IgD-negative memory B cell (primary cell): ENCODE measurements at regions not wholly inside any gene's neighbourhood (a gene's known extent, or its start where the extent isn't known, plus 50 kb on each side); places are given as distances from the start of the nearest gene placed in this dataset.

Experiments
- H3K27ac Mint-ChIP-seq, 3 donors: one replicate each; pipeline ENCODE4 v1.8.0; 2020 to 2022; ENCODE audit warnings: mild to moderate bottlenecking in 3 of 3, mixed read lengths in 3 of 3, moderate library complexity in 1 of 3
- H3K27me3 Mint-ChIP-seq: one replicate; pipeline ENCODE4 v1.8.0; 2021; ENCODE audit warnings: mixed read lengths
- H3K36me3 Mint-ChIP-seq: one replicate; pipeline ENCODE4 v1.8.0; 2020; ENCODE audit warnings: mild to moderate bottlenecking, mixed read lengths
- H3K4me1 Mint-ChIP-seq, 3 donors: one replicate each; pipeline ENCODE4 v1.8.0; 2020 to 2022; ENCODE audit warnings: mixed read lengths in 3 of 3, mild to moderate bottlenecking in 1 of 3
- H3K4me3 Mint-ChIP-seq, 4 donors: one replicate each; pipeline ENCODE4 v1.8.0; 2020 to 2022; ENCODE audit warnings: mild to moderate bottlenecking in 4 of 4, mixed read lengths in 4 of 4, moderate library complexity in 3 of 4
- H3K9me3 Mint-ChIP-seq, 3 donors: one replicate each; pipeline ENCODE4 v1.8.0; 2020 to 2021; ENCODE audit warnings: mixed read lengths in 3 of 3, mild to moderate bottlenecking in 1 of 3

DNA sequence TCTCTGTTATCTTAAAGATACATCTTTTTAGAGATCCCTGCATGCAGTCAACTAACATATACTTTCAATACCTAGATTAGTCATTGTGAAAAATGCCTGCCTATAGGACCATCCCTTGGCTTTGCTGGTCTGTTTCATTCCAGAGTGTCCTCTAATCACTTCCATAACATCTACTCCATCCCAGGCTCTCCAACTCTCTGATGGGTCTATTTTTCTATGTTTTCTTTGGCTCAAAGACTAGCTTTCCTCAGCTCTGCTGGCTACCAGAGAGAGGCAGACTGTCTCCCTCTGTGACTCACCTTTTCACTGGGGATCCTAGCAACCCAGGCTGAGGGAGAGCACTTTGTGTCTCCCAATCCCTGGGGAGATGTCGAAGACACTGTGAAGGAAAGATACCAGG lies 547.7 kb upstream of the MCTP2 start:
- no peak overlapping the region for H3K27ac Mint-ChIP-seq
- H3K36me3 Mint-ChIP-seq = no peaks in the 10 kb centered on the region
- no peaks in the 10 kb centered on the region for H3K4me1 Mint-ChIP-seq
- peaks cover 0 to 32% (median 5%) of the 10 kb centered on the region in 3 donors for H3K9me3 Mint-ChIP-seq
- no peaks in the 10 kb centered on the region for H3K27me3 Mint-ChIP-seq
- no peak overlapping the region for H3K4me3 Mint-ChIP-seq

DNA sequence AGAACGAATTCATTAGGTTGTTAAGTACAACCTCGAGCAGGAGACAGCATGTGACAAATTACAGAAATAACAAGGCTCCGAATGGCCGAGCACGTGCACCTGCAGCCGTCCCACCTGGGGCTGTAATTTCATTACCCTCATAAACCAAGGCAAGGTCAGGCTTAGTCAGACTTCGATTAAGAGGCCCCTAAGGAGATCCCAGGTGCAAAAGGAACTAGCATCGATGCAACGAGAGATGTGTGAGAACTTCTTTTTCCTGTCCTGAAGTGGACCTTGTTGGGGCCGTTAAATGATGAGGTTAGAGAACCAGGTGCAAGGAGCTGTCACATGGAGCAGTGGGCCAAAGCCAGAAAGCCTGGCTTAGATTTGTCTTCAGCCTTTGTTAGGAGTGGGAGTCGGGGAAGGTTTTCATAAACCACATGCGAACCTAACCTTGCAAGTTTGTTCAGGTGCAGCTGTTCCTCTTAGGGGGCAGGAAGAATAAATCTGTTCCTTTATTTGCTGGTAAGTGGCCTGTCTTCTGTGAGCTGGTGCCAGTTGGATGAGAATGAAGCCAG lies 559.9 kb upstream of the MCTP2 start:
- no peaks in the 10 kb centered on the region for H3K27me3 Mint-ChIP-seq
- H3K27ac Mint-ChIP-seq = no peak overlapping the region
- no peaks in the 10 kb centered on the region for H3K36me3 Mint-ChIP-seq

GRCh38 chr15:93670931-93671330 lies 560.4 kb upstream of the MCTP2 start:
- H3K4me3 Mint-ChIP-seq = no peak overlapping the region

More for the DNA sequence above, 559.9 kb upstream of the MCTP2 start:
- Mint-ChIP-seq H3K4me3 (no peak overlapping the region), H3K4me1 (no peaks in the 10 kb centered on the region), H3K9me3 (peaks cover 0 to 8% (median under 1%) of the 10 kb centered on the region in 3 donors)

DNA sequence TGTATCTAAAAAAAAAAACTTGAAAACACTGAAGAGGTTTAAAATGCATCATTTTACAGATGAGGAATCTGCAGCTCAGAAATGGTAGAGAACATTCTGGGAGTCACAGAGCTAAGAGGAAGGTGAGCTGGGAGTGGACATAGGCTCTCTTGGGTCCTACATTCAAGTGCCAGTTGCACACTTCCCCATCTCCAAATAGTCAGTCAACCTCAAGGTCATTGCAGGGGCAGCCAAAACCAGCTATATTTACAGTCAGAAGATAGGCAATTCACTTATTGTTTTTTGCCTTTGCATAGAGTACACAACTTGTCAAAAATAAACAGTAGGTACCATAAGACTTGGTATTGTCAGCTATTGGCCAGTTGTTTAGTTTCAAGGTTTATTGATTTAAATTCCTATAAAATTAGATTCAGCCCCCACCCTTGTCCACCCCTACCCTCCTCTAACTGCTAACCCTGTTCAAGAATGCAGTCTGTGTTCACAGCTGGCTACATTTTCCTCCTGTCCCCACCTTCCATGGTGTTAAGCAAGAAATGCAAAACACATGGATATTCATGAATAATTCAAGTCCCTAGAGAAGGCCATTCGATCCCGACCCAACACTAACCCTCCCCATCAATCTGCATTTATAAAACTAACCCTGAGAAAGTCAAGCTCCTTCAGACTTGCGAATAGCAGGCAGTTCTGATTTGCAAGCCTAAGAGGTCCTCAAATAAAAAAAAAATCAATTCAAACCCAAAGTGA lies 567.0 kb upstream of the MCTP2 start:
- Mint-ChIP-seq H3K36me3 (no peaks in the 10 kb centered on the region), H3K9me3 (peaks cover 0 to 11% (median 3%) of the 10 kb centered on the region in 3 donors), H3K4me3 (no peak overlapping the region), H3K4me1 (no peaks in the 10 kb centered on the region), H3K27ac (no peak overlapping the region), H3K27me3 (no peaks in the 10 kb centered on the region)

More at GRCh38 chr15:93670931-93671330, 560.4 kb upstream of the MCTP2 start:
- H3K27ac Mint-ChIP-seq = no peak overlapping the region
- no peaks in the 10 kb centered on the region for H3K36me3 Mint-ChIP-seq
- no peaks in the 10 kb centered on the region for H3K4me1 Mint-ChIP-seq
- peaks cover 0 to 8% (median 3%) of the 10 kb centered on the region in 3 donors for H3K9me3 Mint-ChIP-seq
- H3K27me3 Mint-ChIP-seq = no peaks in the 10 kb centered on the region

DNA sequence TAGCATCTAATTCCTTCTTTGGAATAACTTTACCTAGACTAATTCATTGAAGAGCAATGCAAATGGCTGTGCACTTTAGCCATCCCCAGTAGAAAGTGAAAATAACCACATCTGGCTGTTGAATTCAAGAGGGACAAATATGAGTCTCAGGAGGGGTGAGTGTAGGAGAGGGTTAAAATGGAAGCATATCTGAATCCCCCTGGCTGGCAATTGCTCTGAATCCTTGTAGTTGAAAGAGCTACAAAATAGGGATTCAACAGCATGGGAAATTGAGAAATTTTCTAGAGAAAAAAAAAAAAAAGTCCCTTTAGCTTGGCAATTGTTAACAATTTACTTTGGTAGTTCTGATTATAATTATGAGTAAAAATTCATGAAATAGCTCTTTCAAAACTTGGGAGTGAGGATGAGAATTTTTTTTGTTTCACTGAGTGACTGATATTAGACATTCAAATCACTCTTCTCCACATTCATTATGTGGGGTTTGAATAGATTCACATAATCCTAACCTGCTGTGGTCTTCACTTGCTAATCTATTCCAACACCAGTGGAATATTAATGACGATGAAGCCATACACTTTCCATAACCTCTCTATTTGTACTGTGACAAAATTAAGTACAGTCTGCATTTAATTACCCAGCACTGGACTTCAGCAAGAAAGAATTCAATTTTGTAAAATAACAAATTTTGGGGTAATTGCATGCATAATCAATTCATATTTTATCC lies 569.0 kb upstream of the MCTP2 start:
- Mint-ChIP-seq H3K36me3 (no peaks in the 10 kb centered on the region), H3K4me1 (no peaks in the 10 kb centered on the region), H3K27me3 (no peaks in the 10 kb centered on the region)

GRCh38 chr15:93658026-93658816 lies 569.2 kb upstream of the RGMA start:
- Mint-ChIP-seq H3K9me3 (peaks cover 0 to 10% (median 4%) of the 10 kb centered on the region in 3 donors), H3K4me1 (no peaks in the 10 kb centered on the region), H3K4me3 (no peak overlapping the region), H3K36me3 (no peaks in the 10 kb centered on the region), H3K27me3 (no peaks in the 10 kb centered on the region), H3K27ac (no peak overlapping the region)

More for the DNA sequence above, 569.0 kb upstream of the MCTP2 start:
- H3K9me3 Mint-ChIP-seq = peaks cover 0 to 11% (median 3%) of the 10 kb centered on the region in 3 donors
- peak overlapping the region in 1 of 3 donors; percentile 14 for H3K27ac Mint-ChIP-seq
- no peak overlapping the region for H3K4me3 Mint-ChIP-seq

- no peaks in the 10 kb centered on the region for H3K4me1 Mint-ChIP-seq
- H3K4me3 Mint-ChIP-seq = no peak overlapping the region
- H3K27ac Mint-ChIP-seq = no peak overlapping the region
- H3K27me3 Mint-ChIP-seq = no peaks in the 10 kb centered on the region
- H3K36me3 Mint-ChIP-seq = no peaks in the 10 kb centered on the region
- peaks cover 2 to 10% (median 4%) of the 10 kb centered on the region in 3 donors for H3K9me3 Mint-ChIP-seq
These were observed 567.0 kb upstream of the RGMA start for GRCh38 chr15:93656041-93656440.

GRCh38 chr15:93649691-93650235 lies 560.8 kb upstream of the RGMA start:
- H3K9me3 Mint-ChIP-seq = peaks cover 2 to 7% (median 7%) of the 10 kb centered on the region in 3 donors

GRCh38 chr15:93646193-93646592 lies 557.2 kb upstream of the RGMA start:
- Mint-ChIP-seq H3K4me1 (no peaks in the 10 kb centered on the region), H3K27me3 (no peaks in the 10 kb centered on the region), H3K9me3 (peaks cover 0 to 3% (median under 1%) of the 10 kb centered on the region in 3 donors), H3K27ac (peak overlapping the region in 1 of 3 donors; percentile 35), H3K36me3 (no peaks in the 10 kb centered on the region), H3K4me3 (no peak overlapping the region)

More at GRCh38 chr15:93649691-93650235, 560.8 kb upstream of the RGMA start:
- Mint-ChIP-seq H3K4me1 (no peaks in the 10 kb centered on the region), H3K36me3 (no peaks in the 10 kb centered on the region), H3K27me3 (no peaks in the 10 kb centered on the region), H3K4me3 (no peak overlapping the region), H3K27ac (no peak overlapping the region)

- no peaks in the 10 kb centered on the region for H3K36me3 Mint-ChIP-seq
- H3K4me1 Mint-ChIP-seq = no peaks in the 10 kb centered on the region
- no peak overlapping the region for H3K4me3 Mint-ChIP-seq
- H3K27ac Mint-ChIP-seq = no peak overlapping the region
- H3K9me3 Mint-ChIP-seq = peaks cover 0 to 3% (median 0%) of the 10 kb centered on the region in 3 donors
- H3K27me3 Mint-ChIP-seq = no peaks in the 10 kb centered on the region
These were observed 556.6 kb upstream of the RGMA start for GRCh38 chr15:93645594-93645993.

GRCh38 chr15:93644595-93644994 lies 555.6 kb upstream of the RGMA start:
- Mint-ChIP-seq H3K27ac (no peak overlapping the region), H3K36me3 (no peaks in the 10 kb centered on the region), H3K27me3 (no peaks in the 10 kb centered on the region)

GRCh38 chr15:93640411-93640962 lies 551.5 kb upstream of the RGMA start:
- peaks cover 0 to 3% (median 0%) of the 10 kb centered on the region in 3 donors for H3K9me3 Mint-ChIP-seq
- no peaks in the 10 kb centered on the region for H3K4me1 Mint-ChIP-seq
- H3K27me3 Mint-ChIP-seq = no peaks in the 10 kb centered on the region
- H3K36me3 Mint-ChIP-seq = no peaks in the 10 kb centered on the region
- H3K4me3 Mint-ChIP-seq = no peak overlapping the region
- no peak overlapping the region for H3K27ac Mint-ChIP-seq

More at GRCh38 chr15:93644595-93644994, 555.6 kb upstream of the RGMA start:
- no peaks in the 10 kb centered on the region for H3K4me1 Mint-ChIP-seq
- no peak overlapping the region for H3K4me3 Mint-ChIP-seq
- H3K9me3 Mint-ChIP-seq = no peaks in the 10 kb centered on the region

- no peaks in the 10 kb centered on the region for H3K4me1 Mint-ChIP-seq
- H3K4me3 Mint-ChIP-seq = no peak overlapping the region
- no peaks in the 10 kb centered on the region for H3K27me3 Mint-ChIP-seq
These were observed 543.1 kb upstream of the RGMA start for GRCh38 chr15:93631958-93632618.

DNA sequence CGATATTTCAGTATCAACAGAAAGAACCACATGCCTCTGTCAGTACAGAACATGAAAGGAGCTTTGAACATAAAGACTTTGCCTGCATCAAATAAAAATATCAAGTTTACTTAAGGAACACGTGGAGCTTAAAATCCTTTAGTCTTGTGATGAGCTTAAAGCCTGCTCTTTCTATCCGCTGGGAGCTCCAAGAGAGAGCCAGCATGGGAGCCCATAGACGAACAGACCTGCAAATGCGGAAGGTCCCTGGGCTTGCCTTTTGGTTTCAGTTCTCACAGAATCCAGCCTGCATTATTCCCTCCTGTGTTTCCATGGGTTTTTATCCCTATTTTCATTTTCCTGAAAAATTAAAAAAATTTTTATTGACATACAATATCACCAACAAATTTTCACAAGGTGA lies 530.6 kb upstream of the RGMA start:
- H3K9me3 Mint-ChIP-seq = peaks cover 0 to 4% (median 3%) of the 10 kb centered on the region in 3 donors
- H3K27ac Mint-ChIP-seq = no peak overlapping the region

More at GRCh38 chr15:93631958-93632618, 543.1 kb upstream of the RGMA start:
- peaks cover 2% of the 10 kb centered on the region for H3K36me3 Mint-ChIP-seq
- no peak overlapping the region for H3K27ac Mint-ChIP-seq
- H3K9me3 Mint-ChIP-seq = peaks cover 0 to 6% (median 0%) of the 10 kb centered on the region in 3 donors

More for the DNA sequence above, 530.6 kb upstream of the RGMA start:
- no peaks in the 10 kb centered on the region for H3K27me3 Mint-ChIP-seq
- no peaks in the 10 kb centered on the region for H3K4me1 Mint-ChIP-seq
- H3K36me3 Mint-ChIP-seq = no peaks in the 10 kb centered on the region
- no peak overlapping the region for H3K4me3 Mint-ChIP-seq
